Esophagus muscularis mucosa (tissue), 4 donors: ENCODE measurements at regions not wholly inside any gene's neighbourhood (a gene's known extent, or its start where the extent isn't known, plus 50 kb on each side); places are given as distances from the start of the nearest gene placed in this dataset.

Experiments used
- DNase-seq: peaks from one replicate; pipeline ENCODE4 v3.0.0-alpha.2; 2017; ENCODE audit errors: extremely low spot score
- H3K27ac ChIP-seq, 4 donors: fragments of 200-600 bp; sonication (generic); replicated peaks in 1 of 4; 1 replicate in 3 of 4; 2 replicates in 1 of 4; pipeline ENCODE4 v1.5.1; 2016 to 2019; ENCODE audit warnings: mild to moderate bottlenecking in 1 of 4
- H3K27me3 ChIP-seq, 4 donors: fragments of 200-600 bp; sonication (generic); one replicate each; pipeline versions ENCODE4 v1.5.1 to v1.6.0; 2016 to 2019
- H3K36me3 ChIP-seq, 4 donors: fragments of 200-600 bp; sonication (generic); one replicate each; pipeline ENCODE4 v1.5.1; 2016 to 2019
- H3K4me1 ChIP-seq, 4 donors: fragments of 200-600 bp; sonication (generic); one replicate each; pipeline ENCODE4 v1.5.1; 2016 to 2019
- H3K4me3 ChIP-seq, 4 donors: fragments of 200-600 bp; sonication (generic); 1 replicate in 2 of 4; 2 replicates in 2 of 4; pipeline ENCODE4 v1.5.1; 2016 to 2019; ENCODE audit warnings: mild to moderate bottlenecking in 4 of 4, moderate library complexity in 1 of 4
- H3K9me3 ChIP-seq, 4 donors: fragments of 200-600 bp; sonication (generic); 1 replicate in 3 of 4; 2 replicates in 1 of 4; pipeline ENCODE4 v1.5.1; 2016 to 2019
- CTCF ChIP-seq, 3 experiments: fragments of 200-600 bp in 2 of 3; fragments of 450-650 bp in 1 of 3; sonication (generic) in 2 of 3; IDR thresholded peaks; one replicate each; pipeline ENCODE4 v1.5.1; 2017 to 2019; ENCODE audit warnings: antibody characterized with exemption in 3 of 3, mild to moderate bottlenecking in 2 of 3, moderate library complexity in 1 of 3
- EP300 ChIP-seq: sonication (generic); formaldehyde crosslinking; IDR thresholded peaks from one replicate; pipeline ENCODE4 v1.6.1; 2017; ENCODE audit warnings: antibody characterized with exemption
- POLR2A ChIP-seq: fragments of 450-650 bp; IDR thresholded peaks from one replicate; pipeline ENCODE4 v1.6.1; 2017; ENCODE audit warnings: antibody characterized with exemption, moderate library complexity, mild to moderate bottlenecking, low read depth
- POLR2AphosphoS5 ChIP-seq, 2 donors: sonication (generic); formaldehyde crosslinking; IDR thresholded peaks; one replicate each; pipeline ENCODE4 v1.6.1; 2017; ENCODE audit warnings: antibody characterized with exemption in 2 of 2
- WGBS: methylation state at CpG from one replicate; pipeline ENCODE4 v1.1.5; 2018; 5-methylcytosine and 5-hydroxymethylcytosine counted together
- intact Hi-C: fragments of 100-400 bp; cut with DNase I; formaldehyde crosslinking; loops from one replicate; pipeline ENCODE4 v1.15.1; 2023

GRCh38 chr9:115758441-115758840 is 395.1 kb upstream of the PAPPA start:
- Histone ChIP-seq H3K27me3 (no peaks in the 10 kb centered on the region), H3K4me1 (no peaks in the 10 kb centered on the region), H3K36me3 (no peaks in the 10 kb centered on the region), H3K9me3 (no peaks in the 10 kb centered on the region), H3K27ac (no peak overlapping the region), H3K4me3 (no peak overlapping the region)
- TF ChIP-seq CTCF (IDR thresholded peaks at IDR 0.05) (no peak), EP300 (no peak), POLR2A (no peak), POLR2AphosphoS5 (IDR thresholded peaks at IDR 0.05) (no peak)
- intact Hi-C loops, result no loop called here
- DNase-seq, result no peak
- 84% methylated on average over 3 of the region's 3 CpGs for WGBS

- Histone ChIP-seq H3K27ac (no peak overlapping the region), H3K9me3 (no peaks in the 10 kb centered on the region), H3K36me3 (no peaks in the 10 kb centered on the region), H3K27me3 (no peaks in the 10 kb centered on the region), H3K4me3 (no peak overlapping the region), H3K4me1 (no peaks in the 10 kb centered on the region)
- intact Hi-C loops, result no loop called here
- no peak for TF ChIP-seq POLR2A
- no peak for TF ChIP-seq POLR2AphosphoS5 (IDR thresholded peaks at IDR 0.05)
- TF ChIP-seq CTCF (IDR thresholded peaks at IDR 0.05), result no peak
- no peak for TF ChIP-seq EP300
- DNase-seq, result no peak
- WGBS, result 57% methylated on average over 4 of the region's 4 CpGs
Observed at GRCh38 chr9:115759426-115759825, 394.2 kb upstream of the PAPPA start.

- H3K9me3 ChIP-seq, result no peaks in the 10 kb centered on the region
- no peaks in the 10 kb centered on the region for H3K4me1 ChIP-seq
- no peaks in the 10 kb centered on the region for H3K36me3 ChIP-seq
- DNase-seq, result no peak
- no peak overlapping the region for H3K4me3 ChIP-seq
- no peaks in the 10 kb centered on the region for H3K27me3 ChIP-seq
- intact Hi-C loops, result no loop called here
- TF ChIP-seq POLR2A (no peak), EP300 (no peak), CTCF (IDR thresholded peaks at IDR 0.05) (no peak), POLR2AphosphoS5 (IDR thresholded peaks at IDR 0.05) (no peak)
- WGBS, result 83% methylated on average over 1 of the region's 1 CpG
- no peak overlapping the region for H3K27ac ChIP-seq
Observed at GRCh38 chr9:115764645-115765044, 388.9 kb upstream of the PAPPA start.

GRCh38 chr9:115765060-115765459 is 388.5 kb upstream of the PAPPA start:
- H3K27ac ChIP-seq, result no peak overlapping the region
- no peaks in the 10 kb centered on the region for H3K9me3 ChIP-seq
- no peak for TF ChIP-seq POLR2AphosphoS5 (IDR thresholded peaks at IDR 0.05)
- TF ChIP-seq POLR2A, result no peak
- TF ChIP-seq EP300, result no peak
- TF ChIP-seq CTCF (IDR thresholded peaks at IDR 0.05), result no peak
- H3K36me3 ChIP-seq, result no peaks in the 10 kb centered on the region
- no peaks in the 10 kb centered on the region for H3K4me1 ChIP-seq
- no peak for DNase-seq
- H3K4me3 ChIP-seq, result no peak overlapping the region
- H3K27me3 ChIP-seq, result no peaks in the 10 kb centered on the region
- intact Hi-C loops, result no loop called here
- 86% methylated on average over 2 of the region's 2 CpGs for WGBS

GRCh38 chr9:115766370-115766955 is 387.1 kb upstream of the PAPPA start:
- WGBS, result 51% methylated on average over 5 of the region's 5 CpGs

More at GRCh38 chr9:115766370-115766955, 387.1 kb upstream of the PAPPA start:
- no peak for DNase-seq
- Histone ChIP-seq H3K36me3 (no peaks in the 10 kb centered on the region), H3K27ac (no peak overlapping the region), H3K9me3 (no peaks in the 10 kb centered on the region), H3K4me3 (no peak overlapping the region), H3K4me1 (no peaks in the 10 kb centered on the region), H3K27me3 (no peaks in the 10 kb centered on the region)
- intact Hi-C loops, result no loop called here
- no peak for TF ChIP-seq EP300
- TF ChIP-seq POLR2AphosphoS5 (IDR thresholded peaks at IDR 0.05), result no peak
- no peak for TF ChIP-seq CTCF (IDR thresholded peaks at IDR 0.05)
- no peak for TF ChIP-seq POLR2A
